ACC112 (cell line): ENCODE measurements at regions not wholly inside any gene's neighbourhood (a gene's known extent, or its start where the extent isn't known, plus 50 kb on each side); places are given as distances from the start of the nearest gene placed in this dataset.
"Not testable (repeated sequence)": the region's sequence is repeated elsewhere in the genome, so short reads cannot be mapped to it uniquely, and the experiment has no call there.

Experiments
- H2AFZ ChIP-seq: fragments of 200-600 bp; sonication (generic); one replicate; pipeline ENCODE4 v1.6.0; 2017; ENCODE audit warnings: antibody characterized with exemption, low read length; ENCODE audit not compliant: unreplicated experiment
- H3K27ac ChIP-seq: fragments of 200-600 bp; sonication (generic); 2 replicates; pipeline ENCODE4 v1.5.1; 2014; ENCODE audit warnings: low read depth, mild to moderate bottlenecking, antibody characterized with exemption, low read length, moderate library complexity
- H3K27me3 ChIP-seq: fragments of 200-600 bp; sonication (generic); 2 replicates; pipeline ENCODE4 v1.6.1; 2014; ENCODE audit warnings: mild to moderate bottlenecking, antibody characterized with exemption, low read length, moderate library complexity, mixed read lengths; ENCODE audit not compliant: insufficient read depth
- H3K36me3 ChIP-seq: fragments of 200-600 bp; sonication (generic); 2 replicates; pipeline ENCODE4 v1.6.1; 2016; ENCODE audit warnings: mild to moderate bottlenecking, antibody characterized with exemption, low read length, moderate library complexity, mixed read lengths; ENCODE audit not compliant: insufficient read depth
- H3K4me1 ChIP-seq: fragments of 200-600 bp; sonication (generic); one replicate; pipeline ENCODE4 v1.6.1; 2016; ENCODE audit warnings: low read length, mixed read lengths; ENCODE audit not compliant: insufficient read depth, unreplicated experiment, control insufficient read depth
- H3K4me3 ChIP-seq: fragments of 200-600 bp; sonication (generic); 2 replicates; pipeline ENCODE4 v1.5.1; 2014; ENCODE audit warnings: mild to moderate bottlenecking, low read depth, low read length
- H3K79me2 ChIP-seq: fragments of 200-600 bp; sonication (generic); one replicate; pipeline ENCODE4 v1.6.0; 2016; ENCODE audit warnings: low read length; ENCODE audit not compliant: control insufficient read depth, unreplicated experiment, insufficient read depth

GRCh38 chr3:144818973-144819372 is 847.4 kb downstream of the DIPK2A start:
- H3K36me3 ChIP-seq, result no peaks in the 10 kb centered on the region
- peaks cover 9% of the 10 kb centered on the region for H3K4me1 ChIP-seq
- no peak overlapping the region for H2AFZ ChIP-seq
- H3K4me3 ChIP-seq, result no peak overlapping the region
- H3K27ac ChIP-seq, result no peak overlapping the region
- H3K79me2 ChIP-seq, result no peaks in the 10 kb centered on the region
- no peaks in the 10 kb centered on the region for H3K27me3 ChIP-seq

- H3K4me1 ChIP-seq, result not testable (repeated sequence)
Observed at GRCh38 chr3:144820232-144820631, 848.6 kb downstream of the DIPK2A start.

GRCh38 chr3:144820726-144821125 is 849.1 kb downstream of the DIPK2A start:
- peaks cover 9% of the 10 kb centered on the region for H3K4me1 ChIP-seq
- no peak overlapping the region for H2AFZ ChIP-seq
- H3K27me3 ChIP-seq, result no peaks in the 10 kb centered on the region
- no peaks in the 10 kb centered on the region for H3K79me2 ChIP-seq
- H3K36me3 ChIP-seq, result no peaks in the 10 kb centered on the region
- no peak overlapping the region for H3K27ac ChIP-seq
- no peak overlapping the region for H3K4me3 ChIP-seq

More at GRCh38 chr3:144820232-144820631, 848.6 kb downstream of the DIPK2A start:
- H3K4me3 ChIP-seq, H3K27ac ChIP-seq, H3K36me3 ChIP-seq, H3K79me2 ChIP-seq, H2AFZ ChIP-seq, H3K27me3 ChIP-seq: not testable (repeated sequence)

- Histone ChIP-seq H3K36me3 (no peaks in the 10 kb centered on the region), H2AFZ (no peak overlapping the region), H3K79me2 (no peaks in the 10 kb centered on the region), H3K27me3 (no peaks in the 10 kb centered on the region), H3K27ac (no peak overlapping the region), H3K4me1 (peaks cover 9% of the 10 kb centered on the region), H3K4me3 (no peak overlapping the region)
Observed at GRCh38 chr3:144821583-144821982, 850.0 kb downstream of the DIPK2A start.

GRCh38 chr3:144822671-144823070 is 851.0 kb downstream of the DIPK2A start:
- H3K4me1 ChIP-seq, result peaks cover 9% of the 10 kb centered on the region
- H3K36me3 ChIP-seq, result no peaks in the 10 kb centered on the region
- no peak overlapping the region for H2AFZ ChIP-seq
- H3K79me2 ChIP-seq, result no peaks in the 10 kb centered on the region
- H3K27ac ChIP-seq, result no peak overlapping the region
- H3K27me3 ChIP-seq, result no peaks in the 10 kb centered on the region
- no peak overlapping the region for H3K4me3 ChIP-seq

GRCh38 chr3:144831955-144832716 is 860.5 kb downstream of the DIPK2A start:
- H3K27ac ChIP-seq, result no peak overlapping the region
- H3K36me3 ChIP-seq, result no peaks in the 10 kb centered on the region
- H2AFZ ChIP-seq, result no peak overlapping the region
- no peak overlapping the region for H3K4me3 ChIP-seq
- no peaks in the 10 kb centered on the region for H3K4me1 ChIP-seq
- H3K27me3 ChIP-seq, result no peaks in the 10 kb centered on the region
- no peaks in the 10 kb centered on the region for H3K79me2 ChIP-seq

GRCh38 chr3:144839991-144840390 is 868.4 kb downstream of the DIPK2A start:
- Histone ChIP-seq H3K27me3 (no peaks in the 10 kb centered on the region), H3K4me3 (no peak overlapping the region), H3K4me1 (no peaks in the 10 kb centered on the region), H3K27ac (no peak overlapping the region), H2AFZ (no peak overlapping the region), H3K36me3 (no peaks in the 10 kb centered on the region), H3K79me2 (no peaks in the 10 kb centered on the region)

GRCh38 chr3:144840866-144841265 is 869.2 kb downstream of the DIPK2A start:
- Histone ChIP-seq H3K79me2 (no peaks in the 10 kb centered on the region), H3K27ac (no peak overlapping the region), H3K4me3 (no peak overlapping the region), H3K4me1 (no peaks in the 10 kb centered on the region), H2AFZ (no peak overlapping the region), H3K36me3 (no peaks in the 10 kb centered on the region), H3K27me3 (no peaks in the 10 kb centered on the region)

- no peaks in the 10 kb centered on the region for H3K79me2 ChIP-seq
- no peak overlapping the region for H2AFZ ChIP-seq
- H3K4me1 ChIP-seq, result no peaks in the 10 kb centered on the region
- no peaks in the 10 kb centered on the region for H3K27me3 ChIP-seq
- no peak overlapping the region for H3K4me3 ChIP-seq
- no peak overlapping the region for H3K27ac ChIP-seq
- no peaks in the 10 kb centered on the region for H3K36me3 ChIP-seq
Observed at GRCh38 chr3:144843099-144843498, 871.5 kb downstream of the DIPK2A start.

- H3K79me2 ChIP-seq, result no peaks in the 10 kb centered on the region
- H2AFZ ChIP-seq, result no peak overlapping the region
- H3K27ac ChIP-seq, result no peak overlapping the region
- no peaks in the 10 kb centered on the region for H3K27me3 ChIP-seq
- no peaks in the 10 kb centered on the region for H3K4me1 ChIP-seq
- no peaks in the 10 kb centered on the region for H3K36me3 ChIP-seq
- H3K4me3 ChIP-seq, result no peak overlapping the region
Observed at GRCh38 chr3:144852999-144853398, 881.4 kb downstream of the DIPK2A start.

- not testable (repeated sequence) for H3K27ac ChIP-seq, H3K79me2 ChIP-seq, H3K4me3 ChIP-seq, H3K4me1 ChIP-seq, H2AFZ ChIP-seq, H3K27me3 ChIP-seq, H3K36me3 ChIP-seq
Observed at GRCh38 chr3:144854020-144854419, 882.4 kb downstream of the DIPK2A start.
